HepG2 (cell line): ENCODE measurements at regions not wholly inside any gene's neighbourhood (a gene's known extent, or its start where the extent isn't known, plus 50 kb on each side); places are given as distances from the start of the nearest gene placed in this dataset.

ENCODE experiments used
- ATAC-seq: fragments of 200-7000 bp; cut with Tn5 transposase; 3 replicates; pipeline ENCODE4 v1.9.1; 2020; ENCODE audit warnings: mild to moderate bottlenecking, moderate library complexity
- BruUV-seq: library from RNA; stranded (reverse); fragments of 400-500 nt; replicated peaks from 2 replicates; lab custom pipeline; 2021; lab: Mats Ljungman, UMichigan
- CTCF ChIA-PET: fragments of 300-600 bp; formaldehyde crosslinking; extraction: SDS; loops from one replicate; lab custom pipeline; 2021; ENCODE audit warnings: low total read pairs, inconsistent platforms, low intra/inter-chr PET ratio; lab: Yijun Ruan, JAX
- POLR2A ChIA-PET: fragments of 350-600 bp; sonication (Branson Sonifier 250); formaldehyde crosslinking; loops from one replicate; lab custom pipeline; 2020; ENCODE audit warnings: antibody characterized with exemption, inconsistent platforms; lab: Yijun Ruan, JAX
- DNase-seq: peaks from one replicate; pipeline ENCODE4 v3.0.0-alpha.2; 2015; ENCODE audit warnings: low spot score
- FAIRE-seq: peaks from 3 replicates; lab custom pipeline; 2011; peaks lifted over from hg19 to GRCh38; lab: Jason Lieb, UNC
- H2AFZ ChIP-seq: one replicate; pipeline ENCODE4 v1.6.1; 2011; ENCODE audit warnings: low read length, inconsistent platforms
- H3K27ac ChIP-seq: fragments of 300-600 bp; 3 replicates; pipeline ENCODE4 v1.8.0; 2011; ENCODE audit warnings: mixed run types, mild to moderate bottlenecking, mixed read lengths, low read length, inconsistent platforms; ENCODE audit not compliant: insufficient read depth; ENCODE audit errors: extremely low read length
- H3K27me3 ChIP-seq, 2 experiments: fragments of 200-600 bp in 1 of 2; 2 replicates in 1 of 2; 3 replicates in 1 of 2; pipeline versions ENCODE4 v1.6.0 to v1.8.0; 2011; ENCODE audit warnings: low read length in 2 of 2, mild to moderate bottlenecking in 2 of 2, moderate library complexity in 2 of 2, inconsistent platforms in 1 of 2; ENCODE audit not compliant: insufficient read depth in 2 of 2, control insufficient read depth in 1 of 2
- H3K36me3 ChIP-seq, 2 experiments: fragments of 200-600 bp in 1 of 2; replicated peaks in 1 of 2; 2 replicates in 1 of 2; 3 replicates in 1 of 2; pipeline versions ENCODE4 v1.5.1 to v1.8.0; 2011; ENCODE audit warnings: low read length in 2 of 2, inconsistent platforms in 1 of 2; ENCODE audit not compliant: insufficient read depth in 2 of 2, control insufficient read depth in 1 of 2
- H3K4me1 ChIP-seq: 2 replicates; pipeline ENCODE4 v1.5.1; 2012; ENCODE audit warnings: low read length, inconsistent platforms; ENCODE audit not compliant: insufficient read depth
- H3K4me2 ChIP-seq: 2 replicates; pipeline ENCODE4 v1.6.0; 2011; ENCODE audit warnings: low read depth, low read length, inconsistent platforms
- H3K4me3 ChIP-seq, 3 experiments: fragments of 200-600 bp in 1 of 3; sonication (generic), shearing (Covaris generic) in 1 of 3; replicated peaks in 1 of 3; 2 replicates each; pipeline ENCODE4 v1.5.1; 2011 to 2016; ENCODE audit warnings: low read length in 3 of 3, inconsistent platforms in 2 of 3, low read depth in 2 of 3, mild to moderate bottlenecking in 2 of 3, control low read depth in 1 of 3, mixed read lengths in 1 of 3; ENCODE audit not compliant: insufficient read depth in 1 of 3
- H3K79me2 ChIP-seq: one replicate; pipeline ENCODE4 v1.6.1; 2011; ENCODE audit warnings: low read length, inconsistent platforms; ENCODE audit not compliant: insufficient read depth
- H3K9ac ChIP-seq: 2 replicates; pipeline ENCODE4 v1.6.0; 2011; ENCODE audit warnings: mild to moderate bottlenecking, low read depth, low read length, inconsistent platforms; ENCODE audit not compliant: insufficient read depth
- H3K9me3 ChIP-seq: 2 replicates; pipeline ENCODE4 v1.5.1; 2012; ENCODE audit warnings: mild to moderate bottlenecking, low read length
- H4K20me1 ChIP-seq: 2 replicates; pipeline ENCODE4 v1.6.0; 2011; ENCODE audit warnings: inconsistent platforms, mild to moderate bottlenecking, low read length, moderate library complexity; ENCODE audit not compliant: insufficient read depth
- DNMT1 ChIP-seq: sonication (generic); formaldehyde crosslinking; IDR thresholded peaks from 2 replicates; pipeline ENCODE4 v1.5.1; 2020; ENCODE audit warnings: mild to moderate bottlenecking, missing genetic modification reagents
- FOXA3 ChIP-seq: IDR thresholded peaks from 2 replicates; pipeline ENCODE4 v1.6.1; 2016; ENCODE audit warnings: missing genetic modification reagents, missing compliant biosample characterization
- MBD4 ChIP-seq: IDR thresholded peaks from 2 replicates; pipeline ENCODE4 v1.6.1; 2012; ENCODE audit warnings: low read length, inconsistent platforms, borderline replicate concordance
- MEIS1 ChIP-seq: sonication (generic); formaldehyde crosslinking; IDR thresholded peaks from 2 replicates; pipeline ENCODE4 v1.9.0; 2021; ENCODE audit warnings: mild to moderate bottlenecking, missing genetic modification reagents, moderate library complexity, borderline replicate concordance
- PHB2 ChIP-seq: fragments of 450-650 bp; IDR thresholded peaks from 2 replicates; pipeline ENCODE4 v1.6.1; 2018; ENCODE audit not compliant: partially characterized antibody
- SMC3 ChIP-seq: IDR thresholded peaks from 2 replicates; pipeline ENCODE4 v1.6.1; 2011; ENCODE audit warnings: low read length, improper control_type of control experiment
- SRY ChIP-seq: sonication (generic); formaldehyde crosslinking; IDR thresholded peaks from 2 replicates; pipeline ENCODE4 v1.8.0; 2022; ENCODE audit warnings: mild to moderate bottlenecking, missing genetic modification reagents
- TCF12 ChIP-seq, 2 experiments: fragments of 450-650 bp in 1 of 2; sonication (generic) in 1 of 2; formaldehyde crosslinking in 1 of 2; IDR thresholded peaks; 2 replicates each; pipeline versions ENCODE4 v1.6.1 to v1.8.0; 2017 to 2022; ENCODE audit warnings: antibody characterized with exemption in 1 of 2, mild to moderate bottlenecking in 1 of 2, missing genetic modification reagents in 1 of 2, moderate library complexity in 1 of 2
- TEAD3 ChIP-seq: optimal IDR thresholded peaks from 2 replicates; pipeline ENCODE3; 2016; ENCODE audit warnings: borderline replicate concordance
- ZFP36L2 ChIP-seq: sonication (generic); formaldehyde crosslinking; IDR thresholded peaks from 2 replicates; pipeline ENCODE4 v1.4.0; 2020; ENCODE audit warnings: missing genetic modification reagents
- ZFP41 ChIP-seq: sonication (generic); formaldehyde crosslinking; IDR thresholded peaks from 2 replicates; pipeline ENCODE4 v1.4.0; 2020; ENCODE audit warnings: mild to moderate bottlenecking, missing genetic modification reagents, borderline replicate concordance
- ZNF383 ChIP-seq: sonication (generic); formaldehyde crosslinking; IDR thresholded peaks from 2 replicates; pipeline ENCODE4 v1.4.0; 2020; ENCODE audit warnings: missing genetic modification reagents, mild to moderate bottlenecking, borderline replicate concordance
- ZNF558 ChIP-seq: sonication (generic); formaldehyde crosslinking; IDR thresholded peaks from 2 replicates; pipeline ENCODE4 v1.9.0; 2022; ENCODE audit warnings: mild to moderate bottlenecking, missing genetic modification reagents, borderline replicate concordance
- ZSCAN31 ChIP-seq: sonication (generic); formaldehyde crosslinking; IDR thresholded peaks from 2 replicates; pipeline ENCODE4 v1.5.0; 2020; ENCODE audit warnings: low read depth, mild to moderate bottlenecking, missing genetic modification reagents
- WGBS: methylation state at CpG from one replicate; pipeline ENCODE4 v1.1.6; 2017; ENCODE audit warnings: low lambda C conversion rate; 5-methylcytosine and 5-hydroxymethylcytosine counted together
- in situ Hi-C: cut with HindIII; loops from 2 replicates; pipeline ENCODE4 v1.10.0; 2017; ENCODE audit warnings: low pct_unique_long_range_greater_than_20kb; ENCODE audit not compliant: extremely low pct_ligation_motif_present
- intact Hi-C: fragments of 100-400 bp; cut with micrococcal nuclease; formaldehyde crosslinking; loops from one replicate; pipeline ENCODE4 v1.10.0; 2022; ENCODE audit not compliant: unreplicated experiment
- TF ChIP-seq, protein P1 (sequence below): sonication (generic); formaldehyde crosslinking; conservative IDR thresholded peaks from 2 replicates; pipeline ENCODE4 v1.8.0; 2022; ENCODE audit warnings: missing genetic modification reagents
- TF ChIP-seq, protein P2 (sequence below): sonication (generic); formaldehyde crosslinking; IDR thresholded peaks from 2 replicates; pipeline ENCODE4 v1.5.1; 2020; ENCODE audit warnings: missing genetic modification reagents, mild to moderate bottlenecking, borderline replicate concordance
- TF ChIP-seq, protein P3 (sequence below): sonication (generic); formaldehyde crosslinking; IDR thresholded peaks from 2 replicates; pipeline ENCODE4 v1.9.0; 2022; ENCODE audit warnings: low read depth, missing genetic modification reagents
- TF ChIP-seq, protein P4 (sequence below): sonication (generic); formaldehyde crosslinking; IDR thresholded peaks from 2 replicates; pipeline ENCODE4 v1.5.0; 2020; ENCODE audit warnings: mild to moderate bottlenecking, missing genetic modification reagents

DNA sequence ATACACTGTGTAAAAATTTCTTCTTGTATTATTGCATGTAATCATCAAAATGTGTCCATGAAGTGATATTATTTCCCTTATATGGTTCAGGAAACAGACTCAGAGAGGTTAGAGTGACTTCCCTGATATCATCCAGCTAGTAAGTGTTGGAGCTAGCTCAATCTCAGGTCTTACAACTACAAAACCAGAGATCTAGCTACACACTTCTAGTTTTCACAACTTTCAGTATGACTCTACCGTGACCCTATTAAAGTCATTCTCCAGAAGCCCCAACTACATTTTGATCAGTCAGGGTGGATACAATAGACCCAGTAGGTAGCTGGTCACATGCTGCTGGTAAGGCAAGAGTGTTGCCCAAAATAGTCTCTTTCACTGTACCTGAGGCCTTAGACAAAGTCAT lies 165.3 kb downstream of the GOLIM4 start (continued):
- TF ChIP-seq, protein P1, sequence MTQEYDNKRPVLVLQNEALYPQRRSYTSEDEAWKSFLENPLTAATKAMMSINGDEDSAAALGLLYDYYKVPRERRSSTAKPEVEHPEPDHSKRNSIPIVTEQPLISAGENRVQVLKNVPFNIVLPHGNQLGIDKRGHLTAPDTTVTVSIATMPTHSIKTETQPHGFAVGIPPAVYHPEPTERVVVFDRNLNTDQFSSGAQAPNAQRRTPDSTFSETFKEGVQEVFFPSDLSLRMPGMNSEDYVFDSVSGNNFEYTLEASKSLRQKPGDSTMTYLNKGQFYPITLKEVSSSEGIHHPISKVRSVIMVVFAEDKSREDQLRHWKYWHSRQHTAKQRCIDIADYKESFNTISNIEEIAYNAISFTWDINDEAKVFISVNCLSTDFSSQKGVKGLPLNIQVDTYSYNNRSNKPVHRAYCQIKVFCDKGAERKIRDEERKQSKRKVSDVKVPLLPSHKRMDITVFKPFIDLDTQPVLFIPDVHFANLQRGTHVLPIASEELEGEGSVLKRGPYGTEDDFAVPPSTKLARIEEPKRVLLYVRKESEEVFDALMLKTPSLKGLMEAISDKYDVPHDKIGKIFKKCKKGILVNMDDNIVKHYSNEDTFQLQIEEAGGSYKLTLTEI (CRISPR knock-in tag) = no peak
- TF ChIP-seq SMC3 (no peak), SRY (CRISPR knock-in tag) (no peak)

DNA sequence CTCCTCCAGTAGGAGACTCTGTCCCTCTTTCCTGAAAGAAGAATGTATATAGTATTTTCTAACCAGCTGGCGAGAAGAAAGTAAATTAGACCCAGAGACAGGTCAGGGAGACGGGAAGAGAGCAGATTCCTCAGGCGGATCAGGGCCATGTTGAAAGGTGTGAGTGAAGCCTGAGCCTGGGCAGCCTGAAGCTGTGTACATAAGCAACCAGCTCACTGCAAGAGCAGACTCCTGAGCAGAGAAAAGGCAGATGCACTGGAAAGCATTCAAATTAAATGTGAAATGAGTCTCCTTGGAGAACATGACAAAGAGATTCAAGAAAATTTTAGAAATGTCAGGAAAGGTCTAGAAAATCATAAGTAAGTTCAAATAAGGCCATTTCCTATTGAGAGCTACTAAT lies 165.8 kb downstream of the GOLIM4 start:
- no TSS peak for BruUV-seq
- TF ChIP-seq ZSCAN31 (CRISPR knock-in tag) (no peak), ZNF558 (CRISPR knock-in tag) (no peak), ZNF383 (CRISPR knock-in tag) (no peak), MBD4 (no peak), ZFP36L2 (CRISPR knock-in tag) (no peak), TCF12 (IDR thresholded peaks at IDR 0.05) (no peak), TCF12 (CRISPR knock-in tag; IDR thresholded peaks at IDR 0.05) (no peak), MEIS1 (CRISPR knock-in tag) (no peak), DNMT1 (no peak), FOXA3 (CRISPR knock-in tag) (0 out of 2 replicates have a peak, but pooled peaks have one; percentile 15), ZFP41 (no peak), TEAD3 (CRISPR knock-in tag) (no peak), PHB2 (no peak)
- TF ChIP-seq, protein P2, sequence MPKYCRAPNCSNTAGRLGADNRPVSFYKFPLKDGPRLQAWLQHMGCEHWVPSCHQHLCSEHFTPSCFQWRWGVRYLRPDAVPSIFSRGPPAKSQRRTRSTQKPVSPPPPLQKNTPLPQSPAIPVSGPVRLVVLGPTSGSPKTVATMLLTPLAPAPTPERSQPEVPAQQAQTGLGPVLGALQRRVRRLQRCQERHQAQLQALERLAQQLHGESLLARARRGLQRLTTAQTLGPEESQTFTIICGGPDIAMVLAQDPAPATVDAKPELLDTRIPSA (CRISPR knock-in tag) = no peak
- TF ChIP-seq, protein P3, sequence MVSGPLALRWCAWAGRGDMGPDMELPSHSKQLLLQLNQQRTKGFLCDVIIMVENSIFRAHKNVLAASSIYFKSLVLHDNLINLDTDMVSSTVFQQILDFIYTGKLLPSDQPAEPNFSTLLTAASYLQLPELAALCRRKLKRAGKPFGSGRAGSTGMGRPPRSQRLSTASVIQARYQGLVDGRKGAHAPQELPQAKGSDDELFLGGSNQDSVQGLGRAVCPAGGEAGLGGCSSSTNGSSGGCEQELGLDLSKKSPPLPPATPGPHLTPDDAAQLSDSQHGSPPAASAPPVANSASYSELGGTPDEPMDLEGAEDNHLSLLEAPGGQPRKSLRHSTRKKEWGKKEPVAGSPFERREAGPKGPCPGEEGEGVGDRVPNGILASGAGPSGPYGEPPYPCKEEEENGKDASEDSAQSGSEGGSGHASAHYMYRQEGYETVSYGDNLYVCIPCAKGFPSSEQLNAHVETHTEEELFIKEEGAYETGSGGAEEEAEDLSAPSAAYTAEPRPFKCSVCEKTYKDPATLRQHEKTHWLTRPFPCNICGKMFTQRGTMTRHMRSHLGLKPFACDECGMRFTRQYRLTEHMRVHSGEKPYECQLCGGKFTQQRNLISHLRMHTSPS (CRISPR knock-in tag) = no peak
- TF ChIP-seq, protein P4, sequence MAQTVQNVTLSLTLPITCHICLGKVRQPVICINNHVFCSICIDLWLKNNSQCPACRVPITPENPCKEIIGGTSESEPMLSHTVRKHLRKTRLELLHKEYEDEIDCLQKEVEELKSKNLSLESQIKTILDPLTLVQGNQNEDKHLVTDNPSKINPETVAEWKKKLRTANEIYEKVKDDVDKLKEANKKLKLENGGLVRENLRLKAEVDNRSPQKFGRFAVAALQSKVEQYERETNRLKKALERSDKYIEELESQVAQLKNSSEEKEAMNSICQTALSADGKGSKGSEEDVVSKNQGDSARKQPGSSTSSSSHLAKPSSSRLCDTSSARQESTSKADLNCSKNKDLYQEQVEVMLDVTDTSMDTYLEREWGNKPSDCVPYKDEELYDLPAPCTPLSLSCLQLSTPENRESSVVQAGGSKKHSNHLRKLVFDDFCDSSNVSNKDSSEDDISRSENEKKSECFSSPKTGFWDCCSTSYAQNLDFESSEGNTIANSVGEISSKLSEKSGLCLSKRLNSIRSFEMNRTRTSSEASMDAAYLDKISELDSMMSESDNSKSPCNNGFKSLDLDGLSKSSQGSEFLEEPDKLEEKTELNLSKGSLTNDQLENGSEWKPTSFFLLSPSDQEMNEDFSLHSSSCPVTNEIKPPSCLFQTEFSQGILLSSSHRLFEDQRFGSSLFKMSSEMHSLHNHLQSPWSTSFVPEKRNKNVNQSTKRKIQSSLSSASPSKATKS = no peak

More for the DNA sequence above, 165.8 kb downstream of the GOLIM4 start:
- intact Hi-C loops = no loop called here
- POLR2A ChIA-PET = no interaction called here
- no peak overlapping the region for H3K27ac ChIP-seq
- peak overlapping the region; percentile 13; the same call in 1 of the 2 replicates for H3K4me2 ChIP-seq
- H2AFZ ChIP-seq = peak overlapping the region; percentile 39
- no peak for FAIRE-seq
- no peak overlapping the region for H3K9ac ChIP-seq
- in situ Hi-C loops = loop anchor here (25.0 kb wide), 1 partner anchor 232 kb away; no protein-coding TSS in a partner anchor
- CTCF ChIA-PET = no interaction called here
- no peaks in the 10 kb centered on the region for H3K9me3 ChIP-seq
- no peaks in the 10 kb centered on the region for H3K27me3 ChIP-seq
- H4K20me1 ChIP-seq = no peaks in the 10 kb centered on the region
- no peaks in the 10 kb centered on the region for H3K79me2 ChIP-seq
- H3K36me3 ChIP-seq = no peaks in the 10 kb centered on the region
- ATAC-seq = peak; percentile 89
- 3% methylated on average over 3 of the region's 3 CpGs for WGBS
- no peak for DNase-seq
- no peak overlapping the region for H3K4me3 ChIP-seq
- no peaks in the 10 kb centered on the region for H3K4me1 ChIP-seq
